DMS153 treated with DMSO at 0.1 percent for 48 hours (cell line): ENCODE measurements at regions not wholly inside any gene's neighbourhood (a gene's known extent, or its start where the extent isn't known, plus 50 kb on each side); places are given as distances from the start of the nearest gene placed in this dataset.

ENCODE experiments used
- DNase-seq: peaks from one replicate; lab custom pipeline; 2025; ENCODE audit not compliant: unreplicated experiment; lab: John Stamatoyannopoulos, UW

DNA sequence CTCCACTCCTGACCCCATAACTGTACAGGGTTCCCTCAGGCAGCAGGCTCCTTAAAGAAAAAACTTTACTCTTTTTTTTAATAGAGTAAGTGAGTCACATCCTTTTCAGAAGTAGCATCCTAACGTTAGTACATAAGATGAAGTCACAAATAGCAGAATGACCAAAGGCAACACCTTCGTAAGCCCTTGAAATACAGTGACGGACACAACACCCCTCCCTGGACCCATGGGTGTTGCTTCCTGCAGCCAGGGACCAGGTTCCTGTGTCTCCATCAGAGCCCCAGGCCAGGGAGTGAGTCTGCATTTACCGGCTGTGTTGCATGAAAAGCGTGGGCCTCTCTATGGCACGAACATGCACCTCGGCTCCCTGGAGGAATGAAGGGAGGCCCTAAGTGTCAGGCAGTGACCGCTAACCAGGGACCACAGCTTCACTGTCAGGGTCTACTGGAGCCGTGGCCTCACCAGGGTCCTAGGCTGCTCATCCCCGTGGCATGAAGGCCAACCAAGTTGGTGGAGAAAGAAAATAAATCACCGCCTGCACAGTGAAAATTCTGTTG is 340.0 kb upstream of the SFSWAP start:
- no peak for DNase-seq

DNA sequence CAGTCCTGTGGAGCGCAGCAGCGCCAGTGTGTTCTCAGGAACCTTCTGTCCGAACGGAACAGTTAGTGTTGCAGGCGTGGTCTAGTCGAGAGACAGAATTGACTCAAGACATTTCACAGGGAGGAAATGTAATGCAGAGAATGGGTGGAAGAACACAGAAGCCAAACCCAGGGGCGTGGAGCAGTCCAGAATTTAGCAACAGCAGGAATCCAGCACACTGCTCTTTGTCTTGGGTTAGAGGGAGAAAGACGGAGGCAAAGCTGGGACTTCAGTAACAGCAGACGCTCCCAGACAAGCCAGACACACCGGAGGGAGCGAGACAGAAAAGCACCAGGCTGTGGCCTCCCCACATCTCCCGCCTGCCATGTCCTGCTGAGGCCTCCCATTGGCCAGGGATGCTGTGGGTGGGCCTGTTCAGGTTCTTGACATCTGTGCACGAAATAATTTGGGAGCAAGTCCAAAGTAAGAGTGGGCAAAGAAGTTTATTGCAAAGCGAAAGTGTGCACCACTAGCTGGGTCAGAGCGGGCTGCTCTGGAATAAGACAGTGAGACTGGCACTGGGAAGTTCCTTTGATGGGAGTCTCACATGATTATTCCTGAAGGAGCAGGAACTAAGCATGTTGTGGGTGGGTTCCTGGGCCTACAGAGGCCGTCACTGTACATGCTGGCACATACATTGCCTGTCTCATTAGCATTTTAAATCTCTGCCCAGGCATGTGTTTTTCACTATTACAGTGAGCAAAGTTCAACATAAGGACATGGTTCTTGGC is 339.3 kb upstream of the SFSWAP start:
- no peak for DNase-seq

- no peak for DNase-seq
Observed at GRCh38 chr12:131372171-131372475, 338.8 kb upstream of the SFSWAP start.

DNA sequence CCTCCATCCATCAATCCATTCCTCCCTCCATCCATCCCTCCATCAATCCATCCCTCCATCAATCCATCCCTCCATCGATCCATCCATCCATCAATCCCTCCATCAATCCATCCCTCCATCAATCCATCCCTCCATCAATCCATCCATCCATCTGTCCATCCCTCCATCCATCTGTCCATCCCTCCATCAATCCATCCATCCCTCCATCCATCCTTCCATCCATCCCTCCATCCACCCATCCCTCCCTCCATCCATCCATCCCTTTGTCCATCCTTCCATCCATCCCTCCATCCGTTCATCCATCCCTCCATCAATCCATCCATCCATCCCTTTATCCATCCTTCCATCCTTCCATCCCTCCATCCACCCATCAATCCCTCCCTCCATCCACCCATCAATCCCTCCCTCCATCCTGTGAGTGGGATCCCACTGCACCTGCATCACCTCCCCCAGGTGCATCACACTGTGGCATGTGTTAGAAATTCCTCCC is 338.1 kb upstream of the SFSWAP start:
- DNase-seq: no peak

DNA sequence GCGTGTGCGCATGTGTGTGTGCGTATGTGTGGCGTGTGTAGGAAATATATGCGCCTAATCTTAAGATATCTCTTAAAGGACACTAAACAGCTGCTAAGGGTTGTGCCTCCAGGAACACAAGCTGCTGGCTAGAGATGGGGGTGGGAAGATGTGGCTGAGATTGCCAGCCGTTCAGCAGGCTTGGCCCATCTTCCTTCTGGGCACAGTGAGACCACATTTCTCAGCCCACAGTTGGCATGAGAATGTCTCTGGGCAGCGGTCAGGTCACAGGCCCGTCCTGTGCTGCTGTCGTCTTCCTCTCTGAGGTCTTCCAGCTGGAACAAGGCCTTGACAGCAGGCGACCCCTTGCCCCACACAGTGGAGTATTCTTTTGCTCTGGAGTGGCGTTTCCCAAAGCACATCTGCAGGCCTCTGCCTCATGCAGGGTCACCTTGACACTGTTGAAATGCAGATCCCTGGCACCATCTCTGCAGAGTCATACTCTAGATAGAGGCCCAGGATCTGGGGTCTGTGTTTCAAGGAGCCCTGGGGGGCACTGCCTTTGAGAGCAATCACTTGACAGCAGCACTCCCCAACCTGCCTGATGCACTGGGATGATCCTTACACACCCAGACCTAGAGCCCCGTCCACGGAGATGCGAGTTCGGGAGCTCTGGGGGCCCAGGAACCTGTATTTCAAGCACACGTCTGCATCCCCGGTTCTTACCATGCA is 335.5 kb upstream of the SFSWAP start:
- no peak for DNase-seq

GRCh38 chr12:131375972-131376345 is 334.9 kb upstream of the SFSWAP start:
- no peak for DNase-seq

- DNase-seq: no peak
Observed at GRCh38 chr12:131378176-131378842, 332.6 kb upstream of the SFSWAP start.

DNA sequence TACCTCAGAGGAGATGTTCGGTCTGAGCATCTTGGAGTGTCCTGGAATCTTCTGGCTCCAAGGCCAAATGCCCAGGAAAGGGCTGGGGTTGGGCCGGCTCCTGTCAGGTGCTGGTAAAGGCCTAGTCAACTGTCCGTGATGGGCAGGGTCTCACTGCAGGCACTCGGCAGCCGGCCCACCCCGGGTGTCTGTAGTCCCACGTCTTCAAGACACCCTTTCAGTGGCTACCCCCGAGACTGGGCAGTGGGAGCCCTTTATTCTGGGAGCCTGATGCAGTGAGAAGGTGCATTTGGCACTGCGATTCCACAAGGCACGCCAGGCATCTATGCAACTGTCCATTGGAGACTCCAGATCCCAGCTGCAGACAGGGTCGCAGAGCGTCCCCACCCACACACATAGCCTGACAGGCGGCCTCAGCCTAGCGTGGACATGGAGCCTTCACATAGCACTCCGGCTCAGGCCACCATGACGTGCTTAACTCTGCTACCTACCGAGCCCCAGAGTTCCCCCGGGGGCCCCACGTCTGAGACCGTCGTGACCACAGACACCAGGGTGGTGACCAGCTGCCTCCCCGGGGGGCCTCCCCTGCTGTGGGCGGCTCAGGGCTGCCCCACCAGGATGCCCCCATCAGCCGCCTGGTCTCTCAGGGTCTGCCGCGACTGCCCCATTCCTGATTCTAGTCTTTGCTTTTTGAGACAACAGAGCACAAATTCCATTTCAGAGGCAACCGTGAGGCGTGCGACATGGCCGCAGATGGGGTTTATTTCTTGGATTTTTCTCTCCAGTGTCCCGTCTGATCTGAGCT is 331.8 kb upstream of the SFSWAP start:
- DNase-seq: no peak

- no peak for DNase-seq
Observed at GRCh38 chr12:131379738-131380137, 331.2 kb upstream of the SFSWAP start.

- no peak for DNase-seq
Observed at GRCh38 chr12:131380220-131380964, 330.5 kb upstream of the SFSWAP start.

DNA sequence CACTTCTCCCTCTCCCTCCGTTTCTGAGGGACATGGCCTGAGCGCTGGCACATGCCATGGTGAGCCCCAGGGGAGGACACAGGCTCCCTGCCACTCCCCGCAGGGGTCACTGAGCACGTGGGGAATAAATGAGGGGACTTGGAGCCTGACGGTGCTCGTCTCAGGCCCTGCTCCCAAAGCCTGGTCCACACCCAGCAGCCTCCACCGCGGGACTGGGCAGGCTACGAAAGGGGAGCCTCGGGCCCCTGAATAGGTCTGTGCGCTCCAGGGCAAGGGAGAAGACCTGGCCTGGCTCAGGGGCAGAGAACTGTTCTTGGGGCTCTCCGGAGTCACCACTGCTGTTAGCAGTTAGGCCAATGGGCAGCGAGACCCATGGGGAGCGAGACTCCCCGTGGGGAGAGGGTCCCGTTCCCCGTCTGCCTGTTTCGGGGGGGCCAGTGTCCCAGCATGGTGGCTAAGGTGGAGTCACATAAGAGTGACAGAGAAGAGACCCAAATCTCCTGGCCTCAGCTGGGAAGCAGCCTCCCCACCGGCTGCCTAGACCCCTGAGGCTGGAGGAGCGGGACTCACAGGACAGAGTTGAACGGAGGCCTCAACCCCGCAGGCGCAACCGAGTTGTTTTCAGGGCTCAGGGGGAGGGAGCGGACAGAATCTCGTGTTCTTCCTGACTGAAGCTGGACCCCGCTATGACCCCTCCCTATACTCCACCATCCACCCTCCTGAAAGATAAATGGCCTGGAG is 329.8 kb upstream of the SFSWAP start:
- DNase-seq: no peak

DNA sequence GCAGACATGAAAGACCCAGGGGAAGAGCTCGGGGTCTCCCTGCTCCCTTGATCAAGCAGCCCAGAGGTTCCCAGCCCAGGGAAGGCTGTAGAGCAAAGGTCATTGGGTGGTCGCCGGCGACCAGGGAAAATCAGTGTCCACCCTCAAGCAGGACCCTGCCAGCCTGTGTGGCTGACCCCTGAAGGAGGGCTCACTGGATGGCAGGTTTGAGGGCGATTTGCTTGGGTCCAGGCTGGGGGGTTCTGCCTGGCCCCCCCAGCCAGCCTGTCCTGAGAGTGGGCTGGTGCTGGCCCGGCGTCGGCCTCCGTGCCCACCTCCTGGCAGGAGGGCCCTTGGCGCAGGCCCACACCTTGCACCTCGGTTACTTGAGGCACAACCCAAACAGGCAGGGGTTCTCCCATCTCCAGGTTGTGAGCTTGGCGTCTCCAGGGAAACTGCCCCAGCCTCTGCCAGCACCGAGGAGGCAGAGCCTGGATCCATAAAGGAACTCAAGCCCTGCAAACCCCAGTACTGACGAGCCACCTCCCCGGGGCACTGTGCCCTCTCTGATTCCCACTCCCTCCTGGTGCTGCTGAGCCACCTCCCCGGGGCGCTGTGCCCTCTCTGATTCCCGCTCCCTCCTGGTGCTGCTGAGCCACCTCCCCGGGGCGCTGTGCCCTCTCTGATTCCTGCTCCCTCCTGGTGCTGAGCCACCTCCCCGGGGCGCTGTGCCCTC is 329.0 kb upstream of the SFSWAP start:
- no peak for DNase-seq

- no peak for DNase-seq
Observed at GRCh38 chr12:131383291-131383690, 327.6 kb upstream of the SFSWAP start.

DNA sequence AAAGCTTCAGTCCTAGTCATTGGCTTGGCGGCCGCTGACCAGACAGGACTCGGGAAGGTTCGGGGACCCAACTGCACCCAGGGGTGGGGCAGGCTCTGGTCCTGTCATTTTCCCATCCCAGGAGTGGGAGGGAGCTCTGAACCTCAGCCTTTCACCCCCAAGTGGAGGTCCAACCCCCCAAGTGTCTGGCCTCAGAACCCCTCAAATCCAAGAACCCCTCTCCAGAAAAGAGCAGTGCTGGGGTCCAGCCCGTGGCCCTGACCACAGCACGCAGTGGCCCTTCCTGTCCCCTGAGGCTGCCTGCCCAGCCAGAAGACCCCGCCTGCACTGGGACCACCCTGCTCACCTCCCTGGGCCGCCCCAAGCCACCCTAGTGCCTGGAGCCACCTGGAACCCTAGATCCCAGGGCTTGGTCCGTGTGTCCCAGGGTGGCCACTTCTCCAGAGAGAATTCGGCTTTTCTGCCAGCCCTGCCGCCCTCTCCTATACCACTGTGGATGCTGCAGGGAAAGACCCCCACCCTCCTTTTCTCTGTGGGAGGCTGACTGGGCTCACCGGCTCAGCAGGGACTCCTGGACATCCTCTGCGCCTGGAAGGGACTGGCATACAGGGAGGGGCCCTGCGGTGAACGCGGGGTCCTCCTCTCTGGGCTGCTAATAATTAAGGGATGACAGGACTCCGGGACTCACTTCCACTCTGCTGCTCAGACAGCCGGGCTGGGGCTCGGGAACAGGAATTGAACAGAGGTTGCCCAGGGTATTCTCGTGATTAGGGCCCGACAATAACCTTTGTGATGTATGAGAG is 326.9 kb upstream of the SFSWAP start:
- no peak for DNase-seq

GRCh38 chr12:131384544-131384855 is 326.4 kb upstream of the SFSWAP start:
- DNase-seq: no peak

GRCh38 chr12:131385313-131386166 is 325.4 kb upstream of the SFSWAP start:
- no peak for DNase-seq

- no peak for DNase-seq
Observed at GRCh38 chr12:131386167-131386521, 324.7 kb upstream of the SFSWAP start.

GRCh38 chr12:131386781-131387180 is 324.1 kb upstream of the SFSWAP start:
- no peak for DNase-seq
